SK-N-MC (cell line): ENCODE measurements at regions not wholly inside any gene's neighbourhood (a gene's known extent, or its start where the extent isn't known, plus 50 kb on each side); places are given as distances from the start of the nearest gene placed in this dataset.

Experiments
- EZH2 ChIP-seq: fragments of 200-600 bp; sonication (generic); IDR thresholded peaks from one replicate; pipeline ENCODE4 v1.6.1; 2017; ENCODE audit warnings: antibody characterized with exemption
- FOXP2 ChIP-seq: optimal IDR thresholded peaks from 2 replicates; pipeline ENCODE3; 2011; ENCODE audit warnings: mild to moderate bottlenecking, moderate library complexity; ENCODE audit not compliant: insufficient read depth; ENCODE audit errors: extremely low read length, control extremely low read depth
- POLR2AphosphoS5 ChIP-seq: IDR thresholded peaks from 2 replicates; pipeline ENCODE4 v1.6.1; 2012; ENCODE audit warnings: mild to moderate bottlenecking, low read depth, low read length, borderline replicate concordance

- TF ChIP-seq EZH2 (no peak), POLR2AphosphoS5 (no peak), FOXP2 (no peak)
Observed at GRCh38 chr17:64769712-64770111, 107.6 kb upstream of the SMURF2 start.
